Stimulated activated effector memory CD8-positive, alpha-beta T cell treated with anti-CD3 and anti-CD28 coated beads, Interleukin-12 subunit alpha, Interleukin-12 subunit beta, amount 100 ng/mL, for 72 hours (primary cell): ENCODE measurements at regions not wholly inside any gene's neighbourhood (a gene's known extent, or its start where the extent isn't known, plus 50 kb on each side); places are given as distances from the start of the nearest gene placed in this dataset.

ENCODE experiments used
- ATAC-seq: fragments of 150-1000 bp; cut with Tn5 transposase; 2 replicates; pipeline ENCODE4 v1.10.0; 2021
- DNase-seq, 2 donors: peaks; one replicate each; pipeline ENCODE4 v3.0.0; 2021 to 2022; ENCODE audit warnings: low spot score in 2 of 2
- H3K27ac Mint-ChIP-seq: one replicate; pipeline ENCODE4 v1.8.0; 2022; ENCODE audit warnings: mild to moderate bottlenecking, mixed read lengths
- H3K36me3 Mint-ChIP-seq: one replicate; pipeline ENCODE4 v1.8.0; 2022; ENCODE audit warnings: mild to moderate bottlenecking, mixed read lengths
- H3K4me1 Mint-ChIP-seq: one replicate; pipeline ENCODE4 v1.8.0; 2022; ENCODE audit warnings: mixed read lengths
- H3K4me3 Mint-ChIP-seq: one replicate; pipeline ENCODE4 v1.8.0; 2022; ENCODE audit warnings: mild to moderate bottlenecking, mixed read lengths
- H3K9me3 Mint-ChIP-seq: one replicate; pipeline ENCODE4 v1.8.0; 2022; ENCODE audit warnings: mixed read lengths

GRCh38 chr18:22604986-22605421 is 187.3 kb upstream of the CTAGE1 start:
- Mint-ChIP-seq H3K27ac (no peak overlapping the region), H3K9me3 (no peaks in the 10 kb centered on the region), H3K36me3 (no peaks in the 10 kb centered on the region), H3K4me3 (no peak overlapping the region), H3K4me1 (no peaks in the 10 kb centered on the region)
- DNase-seq (no peak), ATAC-seq (no peak)

- DNase-seq (no peak), ATAC-seq (no peak)
- no peak overlapping the region for H3K4me3 Mint-ChIP-seq
- no peak overlapping the region for H3K27ac Mint-ChIP-seq
- H3K9me3 Mint-ChIP-seq = no peaks in the 10 kb centered on the region
- H3K4me1 Mint-ChIP-seq = no peaks in the 10 kb centered on the region
- no peaks in the 10 kb centered on the region for H3K36me3 Mint-ChIP-seq
Measured at GRCh38 chr18:22605736-22606135, 188.0 kb upstream of the CTAGE1 start.

DNA sequence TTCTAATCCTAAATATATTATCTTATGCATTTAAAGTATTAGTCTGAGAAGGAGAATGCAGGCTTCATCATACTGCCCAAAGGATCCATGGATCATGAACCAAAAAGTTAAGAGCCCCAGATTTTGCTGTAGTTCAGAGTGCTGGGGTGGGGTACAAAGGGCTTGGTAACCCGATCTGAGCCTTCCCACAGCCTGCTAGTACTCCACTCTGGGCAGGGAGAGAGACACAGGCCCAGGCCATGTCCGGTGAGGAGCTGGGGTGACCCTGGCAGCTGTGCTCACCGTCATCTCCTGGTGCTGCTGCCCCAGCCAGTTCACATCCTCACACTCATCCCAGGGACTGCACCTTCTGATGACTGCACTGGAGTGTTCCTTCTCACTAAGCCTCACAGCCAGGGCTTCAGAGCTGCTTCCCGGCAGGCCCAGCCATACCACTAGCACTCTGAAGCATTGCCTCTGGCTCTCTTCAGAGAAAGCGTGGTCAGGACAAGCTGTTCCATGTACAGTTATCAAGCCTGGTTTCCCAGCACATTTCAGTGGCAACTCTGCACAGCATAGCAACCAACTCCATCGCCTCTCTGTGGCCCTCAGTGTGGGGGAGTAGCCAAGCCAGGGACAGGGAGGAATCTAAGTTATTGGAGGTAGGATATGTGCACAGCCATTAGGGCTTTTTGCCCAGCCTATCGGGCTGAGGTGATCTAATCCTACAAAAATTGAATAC is 189.0 kb upstream of the CTAGE1 start:
- H3K9me3 Mint-ChIP-seq = no peaks in the 10 kb centered on the region
- H3K4me3 Mint-ChIP-seq = no peak overlapping the region
- no peaks in the 10 kb centered on the region for H3K4me1 Mint-ChIP-seq
- H3K36me3 Mint-ChIP-seq = no peaks in the 10 kb centered on the region
- DNase-seq (no peak), ATAC-seq (no peak)
- no peak overlapping the region for H3K27ac Mint-ChIP-seq

- no peak for DNase-seq
- no peaks in the 10 kb centered on the region for H3K36me3 Mint-ChIP-seq
- no peak overlapping the region for H3K27ac Mint-ChIP-seq
- no peaks in the 10 kb centered on the region for H3K4me1 Mint-ChIP-seq
- no peak overlapping the region for H3K4me3 Mint-ChIP-seq
- no peak for ATAC-seq
- no peaks in the 10 kb centered on the region for H3K9me3 Mint-ChIP-seq
Measured at GRCh38 chr18:22607284-22607635, 189.5 kb upstream of the CTAGE1 start.

- H3K4me1 Mint-ChIP-seq = no peaks in the 10 kb centered on the region
- no peak for DNase-seq
- ATAC-seq = no peak
- no peaks in the 10 kb centered on the region for H3K9me3 Mint-ChIP-seq
- no peaks in the 10 kb centered on the region for H3K36me3 Mint-ChIP-seq
- no peak overlapping the region for H3K27ac Mint-ChIP-seq
- no peak overlapping the region for H3K4me3 Mint-ChIP-seq
Measured at GRCh38 chr18:22608847-22609246, 191.1 kb upstream of the CTAGE1 start.

GRCh38 chr18:22609642-22610041 is 191.9 kb upstream of the CTAGE1 start:
- Mint-ChIP-seq H3K36me3 (no peaks in the 10 kb centered on the region), H3K9me3 (no peaks in the 10 kb centered on the region), H3K4me3 (no peak overlapping the region), H3K4me1 (no peaks in the 10 kb centered on the region), H3K27ac (no peak overlapping the region)
- no peak for ATAC-seq
- DNase-seq = no peak

DNA sequence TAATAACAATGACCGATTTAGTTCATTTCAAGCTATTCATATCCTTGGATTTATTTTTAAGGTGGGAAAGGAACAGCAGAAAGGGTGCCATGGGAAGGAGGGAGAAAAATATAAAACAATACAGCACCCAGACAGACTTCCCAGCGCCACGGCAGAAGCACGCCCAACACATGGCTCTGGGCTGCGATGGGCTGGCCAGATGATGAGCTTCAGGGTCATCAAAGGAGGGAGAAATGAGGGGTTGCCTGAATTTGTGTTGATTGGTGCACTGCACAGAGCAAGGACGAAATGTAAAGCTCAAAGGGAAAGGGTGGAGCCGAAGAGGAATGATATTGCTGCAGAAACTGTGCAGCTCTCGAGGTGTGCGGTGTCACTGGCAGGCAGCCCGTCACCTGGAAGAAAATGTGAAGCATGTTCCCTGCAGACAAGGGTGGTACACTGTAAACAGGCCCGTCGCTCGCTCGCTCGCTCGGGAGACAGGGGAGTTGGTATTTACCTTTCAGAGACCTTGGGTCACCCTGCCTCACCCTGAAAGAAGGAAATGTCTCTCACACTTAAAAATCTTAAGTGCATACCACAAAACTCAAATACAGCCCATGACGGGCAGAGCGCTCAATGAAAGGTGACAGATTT is 195.5 kb upstream of the CTAGE1 start:
- no peak overlapping the region for H3K27ac Mint-ChIP-seq
- no peak overlapping the region for H3K4me3 Mint-ChIP-seq
- no peaks in the 10 kb centered on the region for H3K9me3 Mint-ChIP-seq
- DNase-seq (no peak), ATAC-seq (no peak)
- no peaks in the 10 kb centered on the region for H3K36me3 Mint-ChIP-seq
- H3K4me1 Mint-ChIP-seq = no peaks in the 10 kb centered on the region

DNA sequence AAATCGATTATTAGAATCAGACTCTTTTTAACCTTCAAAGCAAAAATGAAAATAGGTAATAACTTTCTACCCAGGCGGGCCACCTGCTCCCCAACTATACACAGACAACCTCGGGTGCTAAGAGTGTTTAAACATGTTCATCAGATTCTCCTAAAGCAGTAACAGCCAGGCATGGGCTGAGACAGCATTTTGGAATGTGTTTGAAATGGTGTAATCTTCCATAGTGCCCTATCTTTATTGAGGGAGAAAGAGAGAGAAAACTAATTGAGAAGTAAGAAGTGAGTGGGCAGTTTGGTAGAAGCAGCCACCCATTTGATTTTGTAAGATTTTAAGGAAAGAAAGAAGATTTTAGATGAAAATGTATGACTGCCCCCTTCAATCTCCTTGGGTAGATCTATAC is 196.1 kb upstream of the CTAGE1 start:
- Mint-ChIP-seq H3K9me3 (no peaks in the 10 kb centered on the region), H3K27ac (no peak overlapping the region), H3K36me3 (no peaks in the 10 kb centered on the region), H3K4me1 (no peaks in the 10 kb centered on the region), H3K4me3 (no peak overlapping the region)
- ATAC-seq (no peak), DNase-seq (no peak)

DNA sequence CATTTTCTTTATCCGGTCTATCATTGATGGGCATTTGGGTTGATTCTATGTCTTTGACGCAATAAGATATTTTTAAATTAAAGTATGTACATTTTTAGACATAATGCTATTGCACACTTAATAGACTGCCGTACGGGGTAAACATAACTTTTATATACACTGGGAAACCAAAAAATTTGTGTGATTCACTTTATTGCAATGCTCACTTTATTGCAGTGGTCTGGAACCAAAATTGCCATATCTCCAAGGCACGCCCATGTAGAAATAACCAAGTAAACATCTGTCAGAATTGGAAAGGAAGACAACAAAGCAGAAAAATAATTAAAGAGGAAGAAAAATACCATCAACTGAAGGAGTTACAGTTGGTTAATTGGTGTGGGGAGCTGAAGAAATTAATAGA is 205.8 kb upstream of the CTAGE1 start:
- DNase-seq (no peak), ATAC-seq (no peak)
- Mint-ChIP-seq H3K4me3 (no peak overlapping the region), H3K27ac (no peak overlapping the region), H3K36me3 (no peaks in the 10 kb centered on the region), H3K9me3 (no peaks in the 10 kb centered on the region), H3K4me1 (no peaks in the 10 kb centered on the region)

- DNase-seq (no peak), ATAC-seq (no peak)
- Mint-ChIP-seq H3K4me1 (no peaks in the 10 kb centered on the region), H3K27ac (no peak overlapping the region), H3K9me3 (no peaks in the 10 kb centered on the region), H3K4me3 (no peak overlapping the region), H3K36me3 (no peaks in the 10 kb centered on the region)
Measured at GRCh38 chr18:22624176-22624575, 206.5 kb upstream of the CTAGE1 start.

DNA sequence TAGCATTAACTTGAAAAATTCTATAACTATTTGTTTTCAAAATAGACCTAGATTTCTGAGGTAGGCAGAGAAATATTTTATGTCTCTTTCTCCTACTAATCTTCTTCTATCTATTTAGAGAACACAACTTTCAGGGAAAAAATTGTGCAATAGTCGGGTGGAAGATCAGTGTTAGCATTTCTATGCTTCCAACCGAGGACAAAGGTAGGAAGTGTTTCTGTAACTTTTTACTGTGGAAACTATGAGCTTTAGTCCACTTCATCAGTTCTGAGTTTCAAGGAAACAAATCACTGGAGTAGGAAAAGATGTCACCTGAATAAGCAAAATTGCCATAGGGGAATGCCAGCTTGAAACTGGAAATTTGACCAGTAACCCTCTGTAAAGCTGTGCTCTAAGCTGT is 207.7 kb upstream of the CTAGE1 start:
- no peak for DNase-seq
- H3K4me3 Mint-ChIP-seq = no peak overlapping the region
- peaks cover 2% of the 10 kb centered on the region for H3K9me3 Mint-ChIP-seq
- H3K4me1 Mint-ChIP-seq = no peaks in the 10 kb centered on the region
- ATAC-seq = no peak
- no peak overlapping the region for H3K27ac Mint-ChIP-seq
- no peaks in the 10 kb centered on the region for H3K36me3 Mint-ChIP-seq

DNA sequence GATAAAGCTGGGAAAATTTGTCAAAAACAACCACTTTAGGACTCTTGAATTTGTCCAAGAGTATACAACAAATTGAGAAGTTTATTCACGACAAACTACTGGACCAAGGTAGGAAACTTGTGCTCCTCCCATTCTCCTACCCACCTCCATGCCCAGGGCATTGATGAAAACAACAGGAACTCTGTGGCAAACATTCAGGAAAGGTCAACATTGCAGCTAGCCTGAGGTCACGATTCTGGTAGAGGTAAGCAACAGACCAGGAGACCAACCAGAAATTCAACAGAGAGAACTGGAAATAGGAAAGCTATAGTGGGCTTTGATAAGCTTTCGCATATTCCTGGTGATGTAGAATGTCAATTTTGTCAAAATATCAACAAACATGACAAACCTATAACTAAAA is 209.1 kb upstream of the CTAGE1 start:
- H3K4me1 Mint-ChIP-seq = no peaks in the 10 kb centered on the region
- H3K9me3 Mint-ChIP-seq = peaks cover 2% of the 10 kb centered on the region
- no peak overlapping the region for H3K4me3 Mint-ChIP-seq
- H3K27ac Mint-ChIP-seq = no peak overlapping the region
- no peaks in the 10 kb centered on the region for H3K36me3 Mint-ChIP-seq
- no peak for ATAC-seq
- DNase-seq = no peak

GRCh38 chr18:22627506-22627905 is 209.8 kb upstream of the CTAGE1 start:
- no peak overlapping the region for H3K4me3 Mint-ChIP-seq
- H3K27ac Mint-ChIP-seq = no peak overlapping the region
- DNase-seq (no peak), ATAC-seq (no peak)
- no peaks in the 10 kb centered on the region for H3K4me1 Mint-ChIP-seq
- H3K36me3 Mint-ChIP-seq = no peaks in the 10 kb centered on the region
- peaks cover 2% of the 10 kb centered on the region for H3K9me3 Mint-ChIP-seq

DNA sequence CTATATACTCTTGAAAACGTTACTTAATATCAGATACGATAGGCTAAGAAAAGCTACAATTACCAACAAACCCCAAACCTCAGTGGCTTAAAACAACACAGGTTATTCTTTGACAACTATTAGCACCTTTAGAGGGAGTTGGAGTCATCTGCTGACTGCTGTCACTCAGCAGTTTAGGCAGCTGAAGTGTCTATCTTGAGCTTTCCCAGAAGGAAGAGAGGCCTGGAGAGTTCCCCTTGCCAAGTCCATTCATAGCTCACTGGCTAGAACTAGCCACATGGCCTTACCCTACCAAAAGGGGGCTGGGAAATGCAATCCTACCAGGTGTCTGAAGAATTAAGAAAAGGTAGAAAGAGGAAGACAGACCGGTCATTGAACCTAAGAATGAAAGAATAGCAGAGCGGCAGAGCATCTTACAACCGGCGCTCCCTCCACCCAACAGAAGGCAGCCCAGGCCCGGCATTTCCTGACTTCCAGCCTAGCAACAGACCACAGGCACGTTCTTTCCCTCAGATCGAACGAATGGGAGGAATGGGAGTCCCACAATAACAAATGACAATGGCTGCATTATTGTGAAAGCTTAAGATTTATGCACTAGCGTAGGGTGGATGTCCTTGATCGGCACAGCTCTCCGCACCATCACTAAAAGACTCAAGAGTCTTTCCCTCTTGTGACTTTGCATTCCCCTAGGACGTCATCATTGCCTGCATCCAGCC is 211.2 kb upstream of the CTAGE1 start:
- H3K36me3 Mint-ChIP-seq = no peaks in the 10 kb centered on the region
- no peaks in the 10 kb centered on the region for H3K4me1 Mint-ChIP-seq
- H3K9me3 Mint-ChIP-seq = peaks cover 2% of the 10 kb centered on the region
- H3K4me3 Mint-ChIP-seq = no peak overlapping the region
- H3K27ac Mint-ChIP-seq = no peak overlapping the region
- ATAC-seq (no peak), DNase-seq (no peak)

GRCh38 chr18:22630980-22631379 is 213.3 kb upstream of the CTAGE1 start:
- Mint-ChIP-seq H3K4me3 (no peak overlapping the region), H3K36me3 (no peaks in the 10 kb centered on the region), H3K27ac (no peak overlapping the region), H3K4me1 (no peaks in the 10 kb centered on the region), H3K9me3 (peaks cover 3% of the 10 kb centered on the region)
- DNase-seq (no peak), ATAC-seq (no peak)

GRCh38 chr18:22632191-22632590 is 214.5 kb upstream of the CTAGE1 start:
- no peak for DNase-seq
- no peaks in the 10 kb centered on the region for H3K4me1 Mint-ChIP-seq
- peaks cover 6% of the 10 kb centered on the region for H3K9me3 Mint-ChIP-seq
- no peak for ATAC-seq
- no peak overlapping the region for H3K27ac Mint-ChIP-seq
- no peak overlapping the region for H3K4me3 Mint-ChIP-seq
- no peaks in the 10 kb centered on the region for H3K36me3 Mint-ChIP-seq
